A549 (cell line): ENCODE measurements at regions not wholly inside any gene's neighbourhood (a gene's known extent, or its start where the extent isn't known, plus 50 kb on each side); places are given as distances from the start of the nearest gene placed in this dataset.

Experiments
- ATAC-seq, 2 experiments: fragments of 200-7000 bp in 1 of 2; fragments of >200 bp in 1 of 2; cut with Nextera tagmentation in 1 of 2; cut with Tn5 transposase in 1 of 2; 3 replicates each; pipeline versions ENCODE4 v1.8.0 to v1.9.1; 2018 to 2020; ENCODE audit warnings: mild to moderate bottlenecking in 1 of 2, moderate library complexity in 1 of 2
- CTCF ChIA-PET: fragments of 300-600 bp; sonication (Branson Sonifier 250); formaldehyde crosslinking; extraction: SDS; loops from one replicate; lab custom pipeline; 2021; ENCODE audit warnings: antibody characterized with exemption, inconsistent platforms; lab: Yijun Ruan, JAX
- POLR2A ChIA-PET: fragments of 350-600 bp; formaldehyde crosslinking; extraction: SDS; loops from one replicate; lab custom pipeline; 2021; ENCODE audit warnings: antibody characterized with exemption, inconsistent platforms; lab: Yijun Ruan, JAX
- DNase-seq, 2 experiments: peaks; one replicate each; pipeline versions ENCODE4 v3.0.0 to v3.0.0-alpha.2; 2011 to 2016; ENCODE audit warnings: low read depth in 1 of 2, low spot score in 1 of 2
- FAIRE-seq: peaks from 2 replicates; lab custom pipeline; 2011; peaks lifted over from hg19 to GRCh38; lab: Jason Lieb, UNC
- H3K27ac ChIP-seq, 2 experiments: fragments of >200 bp; sonication (Bioruptor Twin); formaldehyde crosslinking; 3 replicates each; pipeline ENCODE4 v1.5.1; 2016 to 2017
- H3K4me1 ChIP-seq: fragments of >200 bp; sonication (Bioruptor Twin); formaldehyde crosslinking; 3 replicates; pipeline ENCODE4 v1.6.1; 2016
- H3K4me2 ChIP-seq: fragments of >200 bp; sonication (Bioruptor Twin); formaldehyde crosslinking; 3 replicates; pipeline ENCODE4 v1.6.1; 2016
- H3K4me3 ChIP-seq: fragments of >200 bp; sonication (Bioruptor Twin); formaldehyde crosslinking; 3 replicates; pipeline ENCODE4 v1.5.1; 2016
- H3K9me3 ChIP-seq: fragments of >200 bp; sonication (Bioruptor Twin); formaldehyde crosslinking; 3 replicates; pipeline ENCODE4 v1.6.1; 2016
- BHLHE40 ChIP-seq: IDR thresholded peaks from 2 replicates; pipeline ENCODE4 v1.6.1; 2012; ENCODE audit warnings: low read depth, low read length, inconsistent platforms
- CBX2 ChIP-seq: fragments of 200-600 bp; sonication (generic); IDR thresholded peaks from 2 replicates; pipeline ENCODE4 v1.6.1; 2016; ENCODE audit warnings: low read depth, mild to moderate bottlenecking, borderline replicate concordance
- CBX8 ChIP-seq: fragments of 200-600 bp; sonication (generic); IDR thresholded peaks from 2 replicates; pipeline ENCODE4 v1.6.1; 2016
- CEBPB ChIP-seq, 2 experiments: fragments of >200 bp in 1 of 2; sonication (Bioruptor Twin) in 1 of 2; formaldehyde crosslinking in 1 of 2; IDR thresholded peaks; 2 replicates each; pipeline ENCODE4 v1.6.1; 2012 to 2016
- CHD2 ChIP-seq: fragments of 150-350 bp; IDR thresholded peaks from 2 replicates; pipeline ENCODE4 v1.6.1; 2014; ENCODE audit warnings: low read length; ENCODE audit not compliant: partially characterized antibody
- EHF ChIP-seq: fragments of 250-450 bp; sonication (Bioruptor Pico); IDR thresholded peaks from 2 replicates; pipeline ENCODE4 v1.5.0; 2020; ENCODE audit warnings: mild to moderate bottlenecking
- FOSB ChIP-seq: fragments of 250-450 bp; sonication (Bioruptor Pico); IDR thresholded peaks from 2 replicates; pipeline ENCODE4 v1.5.0; 2020; ENCODE audit warnings: mild to moderate bottlenecking, moderate library complexity
- HEYL ChIP-seq: fragments of 250-450 bp; sonication (Bioruptor Pico); IDR thresholded peaks from 2 replicates; pipeline ENCODE4 v1.8.0; 2021; ENCODE audit warnings: mild to moderate bottlenecking, moderate library complexity
- HOXB13 ChIP-seq: fragments of 250-450 bp; sonication (Bioruptor Pico); IDR thresholded peaks from 2 replicates; pipeline ENCODE4 v1.5.0; 2020; ENCODE audit warnings: low read depth, mild to moderate bottlenecking, moderate library complexity
- JUNB ChIP-seq: fragments of >200 bp; sonication (Bioruptor Twin); formaldehyde crosslinking; IDR thresholded peaks from 2 replicates; pipeline ENCODE4 v1.6.1; 2016
- KDM1A ChIP-seq: fragments of 200-600 bp; sonication (generic); IDR thresholded peaks from 2 replicates; pipeline ENCODE4 v1.6.1; 2016; ENCODE audit warnings: low read depth, mild to moderate bottlenecking
- KDM5A ChIP-seq: fragments of 200-600 bp; sonication (generic); IDR thresholded peaks from 2 replicates; pipeline ENCODE4 v1.6.1; 2016; ENCODE audit warnings: antibody characterized with exemption, mild to moderate bottlenecking
- MAX ChIP-seq: IDR thresholded peaks from 2 replicates; pipeline ENCODE4 v1.6.1; 2012
- MAZ ChIP-seq: fragments of 150-350 bp; IDR thresholded peaks from 2 replicates; pipeline ENCODE4 v1.6.1; 2014; ENCODE audit warnings: antibody characterized with exemption, low read depth, low read length, borderline replicate concordance
- PBX3 ChIP-seq: IDR thresholded peaks from 2 replicates; pipeline ENCODE4 v1.6.1; 2012
- POLR2A ChIP-seq: IDR thresholded peaks from 2 replicates; pipeline ENCODE4 v1.6.1; 2012; ENCODE audit warnings: mild to moderate bottlenecking, low read length
- RARB ChIP-seq: fragments of 250-450 bp; sonication (Bioruptor Pico); IDR thresholded peaks from 2 replicates; pipeline ENCODE4 v1.8.0; 2021; ENCODE audit warnings: mild to moderate bottlenecking, moderate library complexity
- RCOR1 ChIP-seq: fragments of 150-350 bp; IDR thresholded peaks from 2 replicates; pipeline ENCODE4 v1.6.1; 2014; ENCODE audit warnings: antibody characterized with exemption, low read length, low read depth
- RFX5 ChIP-seq: fragments of 450-650 bp; IDR thresholded peaks from 2 replicates; pipeline ENCODE4 v1.7.1; 2014; ENCODE audit warnings: antibody characterized with exemption, mild to moderate bottlenecking, moderate library complexity
- RNF2 ChIP-seq: fragments of 200-600 bp; sonication (generic); IDR thresholded peaks from 2 replicates; pipeline ENCODE4 v1.6.1; 2016; ENCODE audit warnings: low read depth, mild to moderate bottlenecking, antibody characterized with exemption, moderate library complexity, borderline replicate concordance
- WGBS: methylation state at CpG from one replicate; pipeline ENCODE4 v1.1.6; 2017; ENCODE audit errors: missing lambda C conversion rate; 5-methylcytosine and 5-hydroxymethylcytosine counted together
- TF ChIP-seq, protein P1 (sequence below): fragments of >200 bp; sonication (Bioruptor Twin); formaldehyde crosslinking; IDR thresholded peaks from 3 replicates; pipeline ENCODE4 v1.6.1; 2016
- TF ChIP-seq, protein P2 (sequence below): fragments of 150-350 bp; IDR thresholded peaks from 2 replicates; pipeline ENCODE4 v1.6.1; 2014; ENCODE audit warnings: low read depth, mild to moderate bottlenecking, low read length
- TF ChIP-seq, protein P3 (sequence below): fragments of >200 bp; sonication (Bioruptor Twin); formaldehyde crosslinking; IDR thresholded peaks from 3 replicates; pipeline ENCODE4 v1.5.1; 2016

GRCh38 chr13:21979161-21979806 lies 308.4 kb downstream of the FGF9 start:
- Histone ChIP-seq H3K27ac (no peak overlapping the region), H3K9me3 (no peaks in the 10 kb centered on the region), H3K4me1 (no peaks in the 10 kb centered on the region), H3K4me3 (no peak overlapping the region), H3K4me2 (no peak overlapping the region)
- no peak for FAIRE-seq
- WGBS: 66% methylated on average over 20 of the region's 20 CpGs
- CTCF ChIA-PET: no interaction called here
- no peak for DNase-seq
- ATAC-seq: no peak
- no peak for TF ChIP-seq RNF2
- no peak for TF ChIP-seq MAZ
- TF ChIP-seq POLR2A: no peak
- TF ChIP-seq CHD2: no peak
- no peak for TF ChIP-seq BHLHE40
- no peak for TF ChIP-seq HEYL (CRISPR knock-in tag)
- TF ChIP-seq MAX: no peak
- TF ChIP-seq, protein P1, sequence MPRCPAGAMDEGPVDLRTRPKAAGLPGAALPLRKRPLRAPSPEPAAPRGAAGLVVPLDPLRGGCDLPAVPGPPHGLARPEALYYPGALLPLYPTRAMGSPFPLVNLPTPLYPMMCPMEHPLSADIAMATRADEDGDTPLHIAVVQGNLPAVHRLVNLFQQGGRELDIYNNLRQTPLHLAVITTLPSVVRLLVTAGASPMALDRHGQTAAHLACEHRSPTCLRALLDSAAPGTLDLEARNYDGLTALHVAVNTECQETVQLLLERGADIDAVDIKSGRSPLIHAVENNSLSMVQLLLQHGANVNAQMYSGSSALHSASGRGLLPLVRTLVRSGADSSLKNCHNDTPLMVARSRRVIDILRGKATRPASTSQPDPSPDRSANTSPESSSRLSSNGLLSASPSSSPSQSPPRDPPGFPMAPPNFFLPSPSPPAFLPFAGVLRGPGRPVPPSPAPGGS: no peak
- TF ChIP-seq HOXB13 (CRISPR knock-in tag): no peak
- no peak for TF ChIP-seq EHF (CRISPR knock-in tag)
- TF ChIP-seq JUNB: no peak
- TF ChIP-seq CBX8: no peak
- TF ChIP-seq PBX3: no peak
- no peak for TF ChIP-seq FOSB (CRISPR knock-in tag)
- TF ChIP-seq, protein P2, sequence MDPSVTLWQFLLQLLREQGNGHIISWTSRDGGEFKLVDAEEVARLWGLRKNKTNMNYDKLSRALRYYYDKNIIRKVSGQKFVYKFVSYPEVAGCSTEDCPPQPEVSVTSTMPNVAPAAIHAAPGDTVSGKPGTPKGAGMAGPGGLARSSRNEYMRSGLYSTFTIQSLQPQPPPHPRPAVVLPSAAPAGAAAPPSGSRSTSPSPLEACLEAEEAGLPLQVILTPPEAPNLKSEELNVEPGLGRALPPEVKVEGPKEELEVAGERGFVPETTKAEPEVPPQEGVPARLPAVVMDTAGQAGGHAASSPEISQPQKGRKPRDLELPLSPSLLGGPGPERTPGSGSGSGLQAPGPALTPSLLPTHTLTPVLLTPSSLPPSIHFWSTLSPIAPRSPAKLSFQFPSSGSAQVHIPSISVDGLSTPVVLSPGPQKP: no peak
- POLR2A ChIA-PET: no interaction called here

DNA sequence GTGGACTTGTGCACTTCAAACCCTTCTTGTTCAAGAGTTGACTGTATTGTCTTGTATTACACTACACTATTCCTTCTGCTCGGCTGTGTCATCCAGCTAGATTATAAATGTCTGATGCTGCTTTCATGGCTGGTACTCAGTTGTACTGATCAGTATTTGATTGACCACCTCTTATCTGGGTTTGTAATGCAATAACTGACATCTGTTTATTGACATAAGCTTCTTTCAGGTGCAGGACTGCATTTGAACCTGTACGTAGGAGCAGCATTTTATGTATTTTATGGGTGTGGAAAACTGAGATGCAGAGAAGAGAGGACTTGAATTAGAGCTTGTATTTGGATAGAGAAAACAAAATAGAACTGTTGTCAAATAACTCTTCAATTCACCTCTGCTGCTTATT lies 309.2 kb downstream of the FGF9 start:
- CTCF ChIA-PET: no interaction called here
- TF ChIP-seq HEYL (CRISPR knock-in tag) (no peak), KDM5A (no peak), CBX2 (no peak), MAX (no peak), CBX8 (no peak), RFX5 (no peak), MAZ (no peak), RCOR1 (no peak), KDM1A (no peak), RARB (CRISPR knock-in tag) (no peak), CEBPB (IDR thresholded peaks at IDR 0.05) (no peak), PBX3 (no peak)
- TF ChIP-seq, protein P3, sequence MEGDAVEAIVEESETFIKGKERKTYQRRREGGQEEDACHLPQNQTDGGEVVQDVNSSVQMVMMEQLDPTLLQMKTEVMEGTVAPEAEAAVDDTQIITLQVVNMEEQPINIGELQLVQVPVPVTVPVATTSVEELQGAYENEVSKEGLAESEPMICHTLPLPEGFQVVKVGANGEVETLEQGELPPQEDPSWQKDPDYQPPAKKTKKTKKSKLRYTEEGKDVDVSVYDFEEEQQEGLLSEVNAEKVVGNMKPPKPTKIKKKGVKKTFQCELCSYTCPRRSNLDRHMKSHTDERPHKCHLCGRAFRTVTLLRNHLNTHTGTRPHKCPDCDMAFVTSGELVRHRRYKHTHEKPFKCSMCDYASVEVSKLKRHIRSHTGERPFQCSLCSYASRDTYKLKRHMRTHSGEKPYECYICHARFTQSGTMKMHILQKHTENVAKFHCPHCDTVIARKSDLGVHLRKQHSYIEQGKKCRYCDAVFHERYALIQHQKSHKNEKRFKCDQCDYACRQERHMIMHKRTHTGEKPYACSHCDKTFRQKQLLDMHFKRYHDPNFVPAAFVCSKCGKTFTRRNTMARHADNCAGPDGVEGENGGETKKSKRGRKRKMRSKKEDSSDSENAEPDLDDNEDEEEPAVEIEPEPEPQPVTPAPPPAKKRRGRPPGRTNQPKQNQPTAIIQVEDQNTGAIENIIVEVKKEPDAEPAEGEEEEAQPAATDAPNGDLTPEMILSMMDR: no peak
- H3K4me3 ChIP-seq: no peak overlapping the region
- FAIRE-seq (no peak), ATAC-seq (no peak), DNase-seq (no peak)
- H3K4me2 ChIP-seq: no peak overlapping the region
- no peaks in the 10 kb centered on the region for H3K9me3 ChIP-seq
- POLR2A ChIA-PET: no interaction called here
- H3K4me1 ChIP-seq: no peaks in the 10 kb centered on the region
- H3K27ac ChIP-seq: no peak overlapping the region
- 60% methylated on average over 2 of the region's 2 CpGs for WGBS
